HPDE6-E6E7 (cell line): ENCODE measurements at regions not wholly inside any gene's neighbourhood (a gene's known extent, or its start where the extent isn't known, plus 50 kb on each side); places are given as distances from the start of the nearest gene placed in this dataset.
"Not testable (repeated sequence)": the region's sequence is repeated elsewhere in the genome, so short reads cannot be mapped to it uniquely, and the experiment has no call there.

Experiments used
- DNase-seq: peaks from one replicate; pipeline ENCODE4 v3.0.0; 2011; ENCODE audit warnings: missing footprints; ENCODE audit errors: extremely low spot score

DNA sequence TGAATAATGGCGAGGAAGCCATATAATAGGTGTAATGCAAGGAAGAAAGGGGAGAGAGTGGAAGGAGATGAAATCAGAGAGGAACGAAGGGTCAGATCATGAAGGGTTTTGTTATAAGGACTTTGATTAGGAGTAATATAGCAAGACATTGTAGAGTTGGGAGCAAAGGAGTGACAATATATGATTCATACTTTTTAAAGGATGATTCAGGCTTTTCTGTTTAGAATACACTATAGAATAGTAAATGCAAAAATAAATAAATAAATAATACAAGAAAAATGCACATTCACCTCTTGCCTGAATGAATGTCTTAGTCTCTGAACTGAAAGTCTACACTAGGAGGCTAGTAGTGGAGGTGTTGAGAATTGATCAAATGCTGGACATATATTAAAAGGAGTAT, 1524.4 kb upstream of the AGA start:
- no peak for DNase-seq

DNA sequence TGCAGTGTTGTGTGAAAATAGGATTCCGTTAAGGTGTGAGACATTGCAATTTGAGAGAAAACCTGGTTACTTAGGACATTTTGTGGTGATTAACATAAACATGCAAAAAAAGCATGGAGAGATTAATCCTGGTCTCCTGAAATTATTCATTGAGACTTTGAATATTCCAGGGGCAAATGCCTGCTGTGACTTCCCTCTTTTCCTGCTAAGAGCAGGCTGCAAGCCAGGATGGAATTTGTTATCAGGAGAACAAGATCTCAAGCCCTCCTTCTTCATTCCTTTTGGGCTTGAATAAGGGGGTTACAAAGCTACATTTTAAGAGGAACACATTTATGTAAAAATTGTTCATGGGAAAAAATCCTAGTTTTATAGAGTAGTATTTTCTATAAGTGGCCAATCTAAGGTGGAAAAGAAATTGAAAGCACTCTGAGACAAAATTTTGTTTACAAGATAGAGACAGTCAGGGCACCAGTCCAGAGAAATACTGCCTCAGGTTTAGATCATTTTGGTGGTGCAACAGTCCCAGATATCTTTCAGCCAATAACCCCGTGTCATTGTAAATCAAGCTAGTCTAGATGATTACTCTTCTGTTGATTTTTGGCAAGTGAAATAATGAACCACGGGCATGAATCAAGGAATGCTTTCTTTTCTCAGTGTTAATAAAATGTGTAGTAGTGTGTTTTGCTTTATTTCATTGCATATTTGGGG, 1528.3 kb upstream of the AGA start:
- no peak for DNase-seq

DNA sequence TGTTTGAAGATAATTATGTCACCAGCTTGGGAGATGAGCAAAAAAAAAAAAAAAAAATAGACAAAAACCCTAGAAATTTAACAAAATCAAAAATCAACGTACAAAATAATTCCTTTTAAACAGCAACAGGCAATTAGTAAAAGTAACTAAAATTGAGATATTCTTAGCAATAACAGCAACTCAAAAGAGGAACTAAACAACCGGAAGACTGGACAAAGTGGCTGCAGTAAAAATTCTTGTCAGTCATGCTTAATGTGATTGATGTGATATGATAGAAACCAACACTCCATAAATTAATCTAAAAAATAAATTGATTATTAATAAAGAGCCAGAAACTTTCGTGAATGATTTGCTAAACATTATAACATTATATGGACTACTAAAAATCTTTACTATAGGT, 1534.6 kb upstream of the AGA start:
- DNase-seq: no peak

DNA sequence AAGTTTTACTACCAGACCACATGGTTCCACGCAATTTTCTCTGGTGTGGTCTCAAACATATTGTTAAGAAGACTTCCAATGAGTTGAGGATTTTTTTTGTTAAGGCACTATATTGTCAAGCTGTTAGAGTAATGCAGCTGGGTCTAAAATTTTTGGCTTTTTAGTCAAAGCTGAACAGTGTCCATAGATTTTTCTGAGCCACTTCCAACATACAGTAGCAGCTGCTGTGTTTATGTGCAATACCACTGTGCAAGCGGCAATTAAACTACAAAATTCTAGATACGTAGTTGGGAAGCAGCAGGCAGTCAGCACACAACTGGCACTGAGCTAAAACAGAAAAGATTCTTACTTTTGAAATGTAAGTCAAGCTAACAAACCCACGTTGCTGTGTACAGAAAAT, 1551.1 kb upstream of the AGA start:
- DNase-seq: no peak

DNA sequence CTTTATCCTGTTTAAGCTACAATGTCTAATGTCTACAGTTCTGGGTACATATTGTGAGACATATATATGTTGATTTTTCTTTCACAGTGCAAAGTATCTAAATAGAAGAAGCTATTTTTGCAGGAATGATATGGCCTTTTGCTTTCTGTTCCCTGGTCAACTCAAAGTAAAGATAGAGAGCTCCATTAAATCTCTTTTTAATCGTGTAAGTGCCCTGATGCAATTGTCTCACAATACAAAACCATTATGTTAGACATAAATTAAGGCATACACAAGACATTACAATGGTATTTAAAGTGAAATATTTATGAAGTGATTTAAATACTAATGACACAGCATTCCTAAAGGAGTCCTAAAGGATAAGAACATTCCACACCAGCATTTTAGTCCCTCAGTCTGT, 1559.7 kb upstream of the AGA start:
- DNase-seq: no peak

DNA sequence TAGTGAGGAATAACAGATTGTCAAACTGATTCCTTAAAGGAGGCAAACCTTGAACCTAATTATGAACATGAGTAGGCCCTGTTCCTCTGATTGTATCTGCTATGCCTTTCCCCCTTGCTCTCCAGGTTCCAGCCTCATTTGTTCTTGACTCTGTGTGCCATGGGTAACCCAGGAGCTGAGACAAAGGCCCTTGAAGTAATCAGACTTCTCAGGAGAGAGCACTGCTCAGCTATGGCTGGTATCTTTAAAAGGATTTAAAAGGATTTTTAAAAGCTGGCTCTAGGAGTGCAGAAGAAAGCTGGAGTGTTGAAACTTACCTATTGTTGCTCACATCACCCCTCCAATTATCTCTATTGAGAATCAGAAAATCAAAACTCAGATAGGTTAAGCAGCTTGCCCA, 1565.5 kb upstream of the AGA start:
- DNase-seq: peak; percentile 4

DNA sequence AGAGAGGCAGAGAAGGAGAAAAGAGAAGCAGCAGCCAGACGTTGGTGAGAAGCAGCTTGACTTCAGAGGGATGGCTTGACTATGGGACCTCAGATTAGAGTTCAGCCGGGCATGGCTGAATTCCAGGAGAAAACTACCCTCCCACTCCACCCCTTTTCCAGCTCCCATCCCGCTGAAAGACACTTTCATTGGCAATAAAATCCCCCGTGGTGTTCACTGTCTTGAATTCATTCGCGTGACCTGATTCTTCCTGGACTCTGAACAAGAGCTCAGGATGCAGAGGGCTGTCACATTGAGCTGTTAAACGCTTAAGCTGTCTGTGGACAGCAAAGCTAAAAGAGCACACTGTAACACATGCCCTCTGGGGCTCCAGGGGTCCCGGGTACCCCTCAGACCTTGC, 1575.3 kb upstream of the AGA start:
- DNase-seq: no peak

DNA sequence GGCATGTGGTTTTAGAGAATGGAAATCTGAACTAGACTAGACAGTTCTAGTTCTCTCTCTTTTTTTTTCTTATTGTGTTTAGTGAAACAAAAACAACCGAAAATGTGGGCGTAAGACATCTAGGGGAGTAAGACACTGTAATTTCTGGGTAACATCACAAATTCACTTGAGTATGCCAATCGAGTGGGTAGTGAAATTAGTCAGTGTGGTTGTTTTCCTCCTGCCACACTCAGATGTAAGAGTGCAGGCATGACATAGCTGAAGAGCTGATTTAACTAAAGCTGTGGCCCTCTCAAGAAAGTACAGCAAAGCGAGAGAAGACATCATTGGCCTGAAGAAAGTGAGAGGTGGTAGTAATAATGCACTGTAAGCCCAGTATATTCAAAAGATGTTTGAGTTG, 1585.3 kb upstream of the AGA start:
- DNase-seq: no peak

DNA sequence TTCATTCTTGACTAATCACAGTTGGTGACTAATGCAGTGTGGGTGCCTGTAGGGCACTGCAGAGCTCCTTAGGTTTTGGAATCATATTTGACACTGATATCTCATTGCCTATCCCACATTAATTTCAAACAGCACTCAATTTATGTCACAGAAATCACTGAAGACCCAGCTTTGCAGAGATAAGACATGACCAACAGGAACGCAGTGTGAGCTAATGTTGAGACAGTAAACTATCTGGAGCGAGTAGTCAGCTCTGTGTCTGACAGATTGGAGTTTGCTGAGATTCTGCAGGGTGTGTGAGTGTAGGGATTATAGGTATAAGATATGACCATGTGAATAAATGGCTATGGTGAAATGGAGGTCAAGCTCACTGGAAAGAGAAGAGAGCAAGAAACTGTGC, 1586.1 kb upstream of the AGA start:
- DNase-seq: peak; percentile 14

DNA sequence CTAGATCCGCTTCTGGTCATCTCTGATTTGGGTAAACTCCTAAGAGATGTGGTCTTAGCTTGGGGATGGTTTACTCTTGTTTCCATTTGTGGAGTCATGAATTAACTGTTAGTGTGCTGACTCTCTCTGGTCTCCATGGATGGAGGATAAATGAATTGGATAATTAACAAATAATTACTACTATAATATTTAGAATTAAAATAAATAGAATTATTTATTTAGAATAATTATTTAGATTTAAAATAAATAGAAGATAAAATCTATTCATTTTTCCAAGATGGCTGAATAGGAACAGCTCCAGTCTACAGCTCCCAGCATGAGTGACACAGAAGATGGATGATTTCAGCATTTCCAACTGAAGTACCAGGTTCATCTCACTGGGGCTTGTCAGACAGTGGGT, 1587.4 kb upstream of the AGA start:
- DNase-seq: no peak

DNA sequence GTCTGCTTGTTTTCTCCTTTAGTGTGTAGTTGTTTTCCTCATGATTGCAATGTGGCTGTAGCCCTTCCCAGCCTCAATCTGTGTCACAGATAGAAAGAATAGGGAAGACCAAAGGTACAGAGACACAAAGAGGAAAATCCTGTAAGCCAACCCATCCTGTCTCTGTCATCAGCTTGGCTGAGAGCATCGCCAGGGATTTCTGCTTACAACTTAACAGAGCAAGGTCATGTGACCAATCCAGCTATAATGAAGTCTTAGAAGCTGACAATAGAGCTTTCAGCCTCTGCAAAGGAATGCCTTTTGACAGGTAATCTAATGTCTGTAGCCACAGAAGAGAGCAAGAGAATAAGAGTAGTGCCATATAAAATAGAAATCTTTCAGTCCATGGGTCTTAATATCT, 1598.0 kb upstream of the AGA start:
- DNase-seq: no peak

DNA sequence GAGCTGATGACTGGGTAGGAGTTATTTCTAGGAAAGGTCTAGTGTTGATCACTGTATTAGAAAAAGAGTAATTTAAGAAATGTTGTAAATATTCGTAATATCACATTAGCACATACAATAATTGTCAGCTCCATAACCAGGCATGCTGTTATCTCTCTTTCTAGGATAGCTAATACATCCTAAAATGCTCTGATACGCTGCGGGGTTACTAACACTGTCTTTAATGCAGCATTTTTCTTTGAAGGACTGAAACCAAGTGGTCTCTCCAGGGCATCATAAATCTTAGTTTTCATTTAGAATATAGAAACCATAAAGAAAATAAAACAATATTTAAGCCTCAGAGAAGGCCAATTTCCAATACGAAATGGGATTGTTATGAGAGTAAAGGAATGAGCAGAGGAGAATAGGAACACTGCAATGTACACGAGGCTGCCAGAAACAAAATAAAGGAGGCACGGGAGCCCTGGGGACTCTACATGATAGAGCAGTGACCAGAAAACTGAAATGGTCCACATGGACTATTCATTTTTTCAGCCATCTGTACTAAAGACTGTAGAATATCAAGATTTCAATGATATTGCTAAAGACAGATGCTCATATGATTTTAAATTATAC, 1606.7 kb upstream of the AGA start:
- no peak for DNase-seq

DNA sequence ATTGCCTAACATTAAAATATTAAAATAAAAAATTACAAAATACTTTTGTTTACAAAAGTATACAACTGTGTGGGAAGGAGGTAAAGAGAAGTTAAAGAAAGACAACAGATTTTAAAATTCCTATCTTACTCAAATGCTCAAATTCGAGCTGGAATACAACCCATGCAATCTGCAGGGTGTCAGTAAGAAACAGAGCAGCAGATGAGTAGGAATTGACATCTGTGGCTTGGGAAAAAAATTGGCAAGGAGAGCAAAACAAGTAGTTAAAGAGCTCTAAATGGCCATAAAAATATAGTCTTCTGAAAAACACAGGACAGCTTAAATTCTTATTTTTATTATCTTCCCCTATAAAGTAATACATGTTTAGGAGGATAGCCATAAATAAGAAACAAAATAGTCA, 1609.0 kb upstream of the AGA start:
- no peak for DNase-seq

DNA sequence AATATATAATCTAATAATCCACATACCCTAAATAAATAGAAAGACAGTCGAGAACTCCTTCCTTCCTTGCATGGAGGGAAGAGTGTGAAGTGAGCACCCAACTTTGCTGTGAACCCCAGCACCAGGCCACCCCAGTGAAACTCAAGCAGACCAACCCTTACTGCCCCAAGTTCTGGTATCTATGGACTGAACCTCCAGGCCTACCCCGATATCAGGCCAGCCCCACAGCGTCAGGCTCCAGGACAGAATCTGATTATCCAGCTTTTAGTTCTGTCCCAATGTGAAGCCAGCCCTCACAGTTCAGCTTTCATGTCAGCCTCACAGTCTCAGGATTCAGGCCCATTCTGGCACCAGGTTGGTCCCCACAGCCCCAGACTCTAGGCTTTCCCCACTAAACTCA, 1617.2 kb upstream of the AGA start:
- DNase-seq: no peak

DNA sequence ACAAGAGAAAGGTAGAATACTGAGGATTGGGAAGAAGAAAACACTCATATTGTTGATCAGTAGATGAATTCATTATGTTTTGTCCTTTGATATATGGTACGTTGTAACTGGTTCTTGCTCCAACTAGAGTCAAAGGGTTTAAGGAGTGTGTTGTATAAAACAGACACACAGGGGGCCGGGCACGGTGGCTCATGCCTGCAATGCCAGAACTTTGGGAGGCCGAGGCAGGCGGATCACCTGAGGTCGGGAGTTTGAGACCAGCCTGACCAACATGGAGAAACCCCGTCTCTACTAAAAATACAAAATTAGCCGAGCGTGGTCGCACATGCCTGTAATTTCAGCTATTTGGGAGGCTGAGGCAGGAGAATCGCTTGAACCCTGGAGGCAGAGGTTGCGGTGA, 1624.0 kb upstream of the AGA start:
- DNase-seq: not testable (repeated sequence)

DNA sequence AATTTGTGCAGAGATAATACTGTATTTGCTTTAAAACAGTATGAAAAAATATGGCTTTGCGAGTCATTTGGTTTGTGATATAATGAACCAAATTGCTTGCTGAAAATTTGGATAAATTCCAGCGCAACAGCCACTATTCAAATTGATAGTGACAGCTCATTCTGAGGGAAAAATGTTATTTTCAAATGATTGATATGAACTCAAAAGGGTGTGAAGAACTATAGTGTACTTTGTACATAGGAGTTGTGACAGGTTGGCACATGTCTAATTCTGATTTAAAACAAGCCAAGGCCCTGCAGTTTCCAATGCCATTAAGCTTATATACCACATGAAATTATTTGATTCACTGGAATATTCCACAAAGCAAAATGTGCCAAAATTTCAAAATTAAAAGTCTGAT, 1628.9 kb upstream of the AGA start:
- no peak for DNase-seq

DNA sequence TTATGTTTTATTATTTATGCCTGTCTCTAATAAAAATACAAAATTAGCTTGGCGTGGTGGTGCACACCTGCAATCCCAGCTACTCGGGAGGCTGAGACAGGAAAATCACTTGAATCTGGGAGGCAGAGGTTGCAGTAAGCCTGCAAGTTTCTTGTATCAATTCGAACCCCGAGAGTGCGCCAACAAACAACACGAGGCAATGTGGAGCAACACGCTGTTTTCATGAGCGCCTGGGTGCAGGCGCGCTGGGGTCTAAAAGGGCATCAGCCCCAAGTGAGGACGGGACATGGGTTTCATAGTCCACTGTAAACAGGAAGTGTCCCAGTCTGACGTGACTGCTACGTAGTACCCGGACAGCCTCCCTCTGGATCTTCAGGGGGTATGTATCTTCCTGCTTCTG, 1634.6 kb upstream of the AGA start:
- DNase-seq: no peak

DNA sequence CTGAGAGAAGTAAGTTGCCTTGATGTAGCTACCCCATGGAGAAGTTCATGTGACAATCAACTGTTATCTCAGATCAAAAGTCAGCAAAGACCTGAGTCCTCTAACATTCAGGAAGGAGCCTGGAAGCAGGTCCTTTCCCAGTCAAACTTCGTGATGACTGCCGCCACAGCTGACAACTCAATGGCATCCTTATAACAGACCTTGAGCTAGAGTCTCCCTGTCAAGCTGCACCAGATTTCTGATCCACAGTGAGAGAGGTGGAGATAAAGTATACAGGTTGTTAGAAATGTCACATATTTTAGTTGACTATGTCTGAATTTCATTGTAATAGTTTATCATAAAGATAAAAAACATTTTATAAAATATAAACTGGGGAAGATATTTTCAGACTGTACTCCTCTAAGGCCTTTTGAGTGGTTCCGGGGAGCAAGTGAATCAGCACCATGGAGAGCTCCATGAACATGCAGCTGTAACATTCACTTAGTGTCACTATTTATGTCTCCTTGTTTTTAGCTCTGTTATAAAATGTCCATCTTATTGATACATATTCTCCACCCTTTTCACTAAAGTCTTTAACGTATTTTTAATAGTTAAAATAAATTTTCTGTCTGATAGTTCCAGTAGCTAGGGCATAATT, 1653.5 kb upstream of the AGA start:
- DNase-seq: peak; percentile 4

DNA sequence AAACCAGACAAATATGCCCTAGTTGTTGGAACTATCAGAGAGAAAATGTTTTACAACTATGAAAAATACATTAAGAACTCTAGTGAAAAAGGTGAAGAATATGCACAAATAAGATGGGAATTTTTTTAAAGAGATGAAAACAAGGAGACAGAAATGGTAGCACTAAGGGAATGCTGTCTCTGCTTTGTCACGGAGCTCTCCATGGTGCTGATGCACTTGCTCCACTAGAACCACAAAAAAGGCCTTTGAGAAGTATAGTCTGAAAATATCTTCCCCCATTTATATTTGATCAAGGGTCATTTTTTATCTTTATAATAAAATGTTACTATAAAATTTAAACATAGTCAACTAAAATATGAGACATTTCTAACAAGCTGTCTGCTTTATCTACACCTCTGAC, 1655.5 kb upstream of the AGA start:
- peak; percentile 3 for DNase-seq

DNA sequence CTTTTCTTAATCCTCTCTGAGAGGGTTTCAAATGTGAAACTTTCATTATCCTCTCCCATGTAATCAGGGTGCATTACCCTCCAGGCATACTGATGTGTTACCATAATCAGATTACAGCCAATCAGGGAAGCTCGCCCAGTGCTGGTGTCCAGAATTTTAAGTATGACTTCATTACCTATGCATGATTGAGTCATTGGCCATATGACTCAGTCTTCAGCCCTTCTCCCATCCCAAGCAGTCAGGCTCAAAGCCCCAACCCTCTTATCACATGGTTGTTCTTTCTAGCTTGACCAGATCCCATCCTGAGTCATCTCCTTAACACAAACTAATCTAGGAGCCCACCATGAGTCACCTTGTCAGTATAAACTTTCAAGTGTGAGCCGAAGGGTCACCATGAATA, 1668.1 kb upstream of the AGA start:
- DNase-seq: peak; percentile 52

DNA sequence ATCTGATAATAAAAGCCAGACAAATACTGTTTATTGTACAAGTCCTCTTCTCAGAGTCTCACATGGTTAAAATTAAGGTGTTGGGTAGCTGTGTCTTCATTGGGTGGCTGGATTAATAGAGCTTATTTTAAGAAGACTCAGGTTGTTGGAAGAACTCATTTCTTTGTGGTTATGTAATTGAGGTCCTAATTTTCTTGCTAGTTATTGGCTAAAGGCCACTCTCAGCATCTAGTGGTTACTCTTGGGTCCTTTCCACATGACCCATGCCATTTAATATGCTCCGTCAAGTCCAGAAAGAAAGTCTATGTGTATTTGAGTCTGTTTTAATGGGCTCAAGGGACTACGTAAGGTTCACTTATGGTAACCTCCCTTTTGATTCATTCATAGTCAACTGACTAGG, 1668.6 kb upstream of the AGA start:
- no peak for DNase-seq

DNA sequence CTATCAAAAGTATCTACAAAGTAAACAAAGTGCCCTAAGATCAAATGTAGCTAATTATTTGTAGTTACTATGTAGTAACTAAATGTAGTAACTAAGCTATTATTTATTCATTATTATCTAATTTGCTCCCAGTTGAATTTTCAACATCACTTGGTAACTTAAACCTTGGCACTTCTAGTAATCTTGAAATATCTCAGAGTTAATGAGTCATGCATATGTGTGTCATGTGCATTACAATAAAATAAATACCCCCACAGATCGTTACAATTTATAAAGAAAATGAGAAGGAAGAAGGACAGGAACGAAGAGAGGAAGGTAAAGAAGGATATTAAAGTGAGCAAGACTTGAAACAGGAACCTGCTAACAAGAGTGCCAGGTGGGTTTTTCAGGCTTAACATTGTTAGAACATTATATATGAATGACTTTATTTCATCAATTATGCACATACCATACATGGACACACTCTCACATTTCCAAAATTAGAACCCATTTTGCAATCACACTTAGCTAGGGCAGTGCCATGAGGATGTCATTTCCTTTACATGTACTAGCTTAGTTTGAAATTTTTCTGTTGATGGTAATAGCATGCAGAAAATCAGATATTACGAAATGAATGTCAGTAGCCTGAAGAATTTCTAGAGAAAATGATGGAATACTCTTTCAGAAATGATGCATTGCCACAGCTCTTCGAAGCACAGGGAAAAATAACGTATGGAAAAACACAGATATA, 1670.4 kb upstream of the AGA start:
- no peak for DNase-seq

DNA sequence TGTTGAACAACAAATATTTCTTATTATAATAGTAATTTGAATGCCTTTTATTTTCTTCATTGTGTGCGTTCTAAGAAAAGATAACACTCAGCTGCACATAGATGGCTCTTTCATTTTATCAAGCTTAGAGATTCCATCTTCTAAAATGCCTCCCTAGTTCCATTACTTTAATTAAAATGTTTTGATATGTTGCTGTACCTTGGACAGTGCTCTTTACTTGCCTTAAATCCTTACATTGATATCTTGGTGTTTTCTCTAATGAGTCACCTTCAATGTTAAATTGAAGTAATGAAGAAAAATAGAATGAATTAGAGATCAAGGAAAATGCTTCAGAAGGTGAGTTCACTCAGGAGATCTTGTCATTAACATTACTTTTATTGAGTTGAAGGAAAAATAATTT, 1672.4 kb upstream of the AGA start:
- DNase-seq: no peak
